ENCODE measurements at regions not wholly inside any gene's neighbourhood (a gene's known extent, or its start where the extent isn't known, plus 50 kb on each side); places are given as distances from the start of the nearest gene placed in this dataset.

DNA sequence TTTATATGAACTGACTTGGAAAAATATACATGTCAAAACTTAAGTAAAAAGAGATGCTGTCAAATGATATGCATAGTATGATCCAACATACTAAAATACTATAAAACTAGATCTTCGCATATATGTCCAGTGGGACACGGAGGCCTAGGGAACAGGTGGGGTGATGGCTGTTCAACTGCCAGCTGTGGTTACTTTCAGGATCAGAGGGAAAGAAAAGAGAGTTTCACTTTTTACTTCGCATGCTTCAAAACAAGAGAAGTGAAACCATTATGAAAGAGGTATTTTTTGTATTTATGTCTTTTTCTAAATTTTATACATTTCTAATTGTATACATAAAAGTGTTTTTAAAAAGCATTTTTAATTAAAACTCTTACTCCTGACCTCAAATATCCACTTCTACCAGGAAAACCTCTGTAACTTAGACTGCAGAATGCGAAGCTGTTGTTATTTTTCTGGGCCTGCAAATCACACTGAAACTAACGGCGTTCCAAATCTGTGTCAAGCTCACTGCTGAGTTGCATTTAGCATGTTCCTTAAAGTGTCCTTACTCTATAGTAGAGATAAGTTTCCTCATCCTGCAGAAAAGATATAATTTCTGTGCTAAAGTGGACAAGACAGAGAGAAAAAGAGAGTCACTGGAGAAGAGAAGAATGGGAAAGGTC is 97.8 kb upstream of the SLC35G4 start:
- Histone ChIP-seq H3K36me3 (replicated peaks; ENCODE audit: insufficient read depth, low read depth) (no peaks in the 10 kb centered on the region), H3K27ac (no peak overlapping the region), H4K20me1 (ENCODE audit: insufficient read depth, poor library complexity, severe bottlenecking) (no peaks in the 10 kb centered on the region), H3K4me3 (no peak overlapping the region), H3K9me2 (replicated peaks; ENCODE audit: insufficient read depth) (no peaks in the 10 kb centered on the region), H3K79me2 (no peaks in the 10 kb centered on the region), H3K4me2 (no peak overlapping the region), H3K27me3 (no peaks in the 10 kb centered on the region), H3K4me1 (ENCODE audit: insufficient read depth) (no peaks in the 10 kb centered on the region), H3K9me3 (ENCODE audit: low read depth) (no peaks in the 10 kb centered on the region), H2AFZ (no peak overlapping the region)
- WGBS (ENCODE audit: low lambda C conversion rate, missing lambda C conversion rate): 87% methylated on average over 6 of the region's 6 CpGs
- no peak for TF ChIP-seq EZH2 (IDR thresholded peaks at IDR 0.05; ENCODE audit: borderline replicate concordance)
- TF ChIP-seq EZH2phosphoT487 (IDR thresholded peaks at IDR 0.05; ENCODE audit: low read depth, severe bottlenecking, unreplicated experiment): no peak
- DNase-seq (ENCODE audit: low spot score): no peak

DNA sequence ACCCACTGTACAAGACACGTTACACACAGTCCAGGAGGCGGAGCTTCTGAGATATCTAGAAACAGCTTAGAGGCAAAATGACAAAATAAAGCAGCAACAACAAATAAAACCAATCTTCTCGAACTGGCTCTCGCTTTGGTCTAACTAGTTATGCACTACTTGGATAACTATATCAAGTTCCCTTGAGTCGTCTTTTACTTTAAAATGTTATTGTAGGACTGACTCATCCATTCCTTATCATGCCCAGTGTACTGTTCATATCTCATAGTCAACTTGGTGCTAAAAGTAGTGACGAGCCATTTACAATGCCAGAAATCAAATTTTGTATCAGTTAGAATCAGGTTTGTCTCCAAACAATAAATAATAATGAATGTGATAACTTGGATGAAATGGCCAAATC is 102.5 kb upstream of the SLC35G4 start:
- Histone ChIP-seq H3K9me2 (replicated peaks; ENCODE audit: insufficient read depth) (no peaks in the 10 kb centered on the region), H2AFZ (no peak overlapping the region), H4K20me1 (ENCODE audit: insufficient read depth, poor library complexity, severe bottlenecking) (no peaks in the 10 kb centered on the region), H3K36me3 (replicated peaks; ENCODE audit: insufficient read depth, low read depth) (no peaks in the 10 kb centered on the region), H3K4me1 (ENCODE audit: insufficient read depth) (no peaks in the 10 kb centered on the region), H3K4me3 (no peak overlapping the region), H3K9me3 (ENCODE audit: low read depth) (no peaks in the 10 kb centered on the region), H3K27ac (no peak overlapping the region), H3K79me2 (no peaks in the 10 kb centered on the region), H3K27me3 (no peaks in the 10 kb centered on the region), H3K4me2 (no peak overlapping the region)
- no peak for DNase-seq (ENCODE audit: low spot score)
- 72% methylated on average over 6 of the region's 6 CpGs for WGBS (ENCODE audit: low lambda C conversion rate, missing lambda C conversion rate)
- TF ChIP-seq EZH2phosphoT487 (IDR thresholded peaks at IDR 0.05; ENCODE audit: low read depth, severe bottlenecking, unreplicated experiment): no peak
- TF ChIP-seq EZH2 (IDR thresholded peaks at IDR 0.05; ENCODE audit: borderline replicate concordance): no peak
- TF ChIP-seq, protein P1, sequence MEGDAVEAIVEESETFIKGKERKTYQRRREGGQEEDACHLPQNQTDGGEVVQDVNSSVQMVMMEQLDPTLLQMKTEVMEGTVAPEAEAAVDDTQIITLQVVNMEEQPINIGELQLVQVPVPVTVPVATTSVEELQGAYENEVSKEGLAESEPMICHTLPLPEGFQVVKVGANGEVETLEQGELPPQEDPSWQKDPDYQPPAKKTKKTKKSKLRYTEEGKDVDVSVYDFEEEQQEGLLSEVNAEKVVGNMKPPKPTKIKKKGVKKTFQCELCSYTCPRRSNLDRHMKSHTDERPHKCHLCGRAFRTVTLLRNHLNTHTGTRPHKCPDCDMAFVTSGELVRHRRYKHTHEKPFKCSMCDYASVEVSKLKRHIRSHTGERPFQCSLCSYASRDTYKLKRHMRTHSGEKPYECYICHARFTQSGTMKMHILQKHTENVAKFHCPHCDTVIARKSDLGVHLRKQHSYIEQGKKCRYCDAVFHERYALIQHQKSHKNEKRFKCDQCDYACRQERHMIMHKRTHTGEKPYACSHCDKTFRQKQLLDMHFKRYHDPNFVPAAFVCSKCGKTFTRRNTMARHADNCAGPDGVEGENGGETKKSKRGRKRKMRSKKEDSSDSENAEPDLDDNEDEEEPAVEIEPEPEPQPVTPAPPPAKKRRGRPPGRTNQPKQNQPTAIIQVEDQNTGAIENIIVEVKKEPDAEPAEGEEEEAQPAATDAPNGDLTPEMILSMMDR (IDR thresholded peaks at IDR 0.05; ENCODE audit: poor library complexity): no peak

DNA sequence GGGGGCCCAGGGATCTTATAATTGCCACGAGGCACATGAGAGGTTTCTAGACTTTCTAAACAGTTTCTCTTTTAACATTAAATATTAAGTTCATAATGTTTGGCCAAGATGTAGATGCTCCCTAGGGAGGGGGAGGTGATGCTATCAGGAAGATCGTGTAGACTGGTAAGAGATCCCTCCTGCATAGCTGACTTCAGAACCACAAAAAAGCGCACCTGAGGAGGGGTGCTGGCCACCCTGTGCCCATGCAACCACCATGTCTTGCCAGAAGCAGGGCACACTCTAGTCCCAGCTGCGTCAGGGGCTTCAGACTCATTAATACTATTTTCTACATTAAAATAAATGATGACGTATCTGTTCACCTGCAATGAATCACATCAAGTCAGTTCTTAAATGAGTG is 103.4 kb upstream of the SLC35G4 start:
- Histone ChIP-seq H3K4me3 (no peak overlapping the region), H3K9me2 (replicated peaks; ENCODE audit: insufficient read depth) (no peaks in the 10 kb centered on the region), H3K27me3 (no peaks in the 10 kb centered on the region), H4K20me1 (ENCODE audit: insufficient read depth, poor library complexity, severe bottlenecking) (no peaks in the 10 kb centered on the region), H3K4me1 (ENCODE audit: insufficient read depth) (peaks cover 6% of the 10 kb centered on the region), H3K79me2 (no peaks in the 10 kb centered on the region), H3K27ac (no peak overlapping the region), H3K9me3 (ENCODE audit: low read depth) (no peaks in the 10 kb centered on the region), H2AFZ (no peak overlapping the region), H3K4me2 (no peak overlapping the region), H3K36me3 (replicated peaks; ENCODE audit: insufficient read depth, low read depth) (no peaks in the 10 kb centered on the region)
- WGBS (ENCODE audit: low lambda C conversion rate, missing lambda C conversion rate): 75% methylated on average over 5 of the region's 5 CpGs
- TF ChIP-seq EZH2 (IDR thresholded peaks at IDR 0.05; ENCODE audit: borderline replicate concordance) (no peak), EZH2phosphoT487 (IDR thresholded peaks at IDR 0.05; ENCODE audit: low read depth, severe bottlenecking, unreplicated experiment) (no peak)
- TF ChIP-seq, protein P1 (IDR thresholded peaks at IDR 0.05; ENCODE audit: poor library complexity): no peak
- no peak for DNase-seq (ENCODE audit: low spot score)

DNA sequence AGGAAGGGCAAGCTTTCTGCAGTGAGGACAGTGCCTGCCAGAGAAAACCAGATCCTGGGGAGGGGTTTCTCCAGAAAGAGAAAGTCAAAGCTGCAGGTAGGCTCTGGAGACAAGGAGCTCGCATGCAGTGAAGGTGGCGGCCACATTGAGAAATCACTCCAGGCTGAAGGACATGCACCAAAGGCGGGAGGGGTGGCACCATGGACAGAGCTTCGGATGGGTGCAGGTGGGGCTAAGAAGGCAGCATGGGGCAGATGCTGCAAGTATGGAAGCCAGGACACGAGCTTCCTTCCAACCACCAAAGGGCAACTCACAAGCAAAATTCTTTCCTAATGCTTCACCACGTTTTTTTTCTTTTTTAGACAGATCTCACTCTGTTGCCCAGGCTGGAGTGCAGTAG is 104.4 kb upstream of the SLC35G4 start:
- Histone ChIP-seq H3K4me3 (no peak overlapping the region), H3K9me3 (ENCODE audit: low read depth) (no peaks in the 10 kb centered on the region), H3K9me2 (replicated peaks; ENCODE audit: insufficient read depth) (no peaks in the 10 kb centered on the region), H3K4me1 (ENCODE audit: insufficient read depth) (peaks cover 9% of the 10 kb centered on the region), H2AFZ (no peak overlapping the region), H3K79me2 (no peaks in the 10 kb centered on the region), H3K27me3 (no peaks in the 10 kb centered on the region), H4K20me1 (ENCODE audit: insufficient read depth, poor library complexity, severe bottlenecking) (no peaks in the 10 kb centered on the region), H3K36me3 (replicated peaks; ENCODE audit: insufficient read depth, low read depth) (no peaks in the 10 kb centered on the region), H3K27ac (no peak overlapping the region), H3K4me2 (no peak overlapping the region)
- no peak for DNase-seq (ENCODE audit: low spot score)
- 78% methylated on average over 6 of the region's 6 CpGs for WGBS (ENCODE audit: low lambda C conversion rate, missing lambda C conversion rate)
- TF ChIP-seq EZH2phosphoT487 (IDR thresholded peaks at IDR 0.05; ENCODE audit: low read depth, severe bottlenecking, unreplicated experiment): no peak
- no peak for TF ChIP-seq EZH2 (IDR thresholded peaks at IDR 0.05; ENCODE audit: borderline replicate concordance)
- TF ChIP-seq, protein P1 (IDR thresholded peaks at IDR 0.05; ENCODE audit: poor library complexity): no peak

Measured in hepatocyte (in vitro differentiated cells).